HEK293T (cell line): ENCODE measurements at regions not wholly inside any gene's neighbourhood (a gene's known extent, or its start where the extent isn't known, plus 50 kb on each side); places are given as distances from the start of the nearest gene placed in this dataset.
"Not testable (repeated sequence)": the region's sequence is repeated elsewhere in the genome, so short reads cannot be mapped to it uniquely, and the experiment has no call there.

ENCODE experiments used
- ARNT ChIP-seq: fragments of 450-650 bp; IDR thresholded peaks from 2 replicates; pipeline ENCODE4 v1.6.1; 2017; ENCODE audit warnings: mild to moderate bottlenecking
- BHLHE40 ChIP-seq: fragments of 450-650 bp; IDR thresholded peaks from 2 replicates; pipeline ENCODE4 v1.6.1; 2016; ENCODE audit warnings: mild to moderate bottlenecking, moderate library complexity, borderline replicate concordance
- ELF4 ChIP-seq: fragments of 450-650 bp; IDR thresholded peaks from 2 replicates; pipeline ENCODE4 v1.6.1; 2017; ENCODE audit warnings: antibody characterized with exemption
- FOXK2 ChIP-seq: fragments of 450-650 bp; IDR thresholded peaks from 2 replicates; pipeline ENCODE4 v1.6.1; 2016; ENCODE audit warnings: mild to moderate bottlenecking
- FOXM1 ChIP-seq: fragments of 450-650 bp; IDR thresholded peaks from 2 replicates; pipeline ENCODE4 v1.6.1; 2017; ENCODE audit warnings: mild to moderate bottlenecking, borderline replicate concordance
- HDGF ChIP-seq: fragments of 450-650 bp; IDR thresholded peaks from 2 replicates; pipeline ENCODE4 v1.6.1; 2017; ENCODE audit warnings: antibody characterized with exemption, borderline replicate concordance
- L3MBTL2 ChIP-seq: fragments of 450-650 bp; conservative IDR thresholded peaks from 2 replicates; pipeline ENCODE4 v1.6.1; 2016; ENCODE audit warnings: mild to moderate bottlenecking
- NFRKB ChIP-seq: fragments of 450-650 bp; IDR thresholded peaks from 2 replicates; pipeline ENCODE4 v1.6.1; 2016; ENCODE audit warnings: mild to moderate bottlenecking, moderate library complexity
- PKNOX1 ChIP-seq: fragments of 450-650 bp; IDR thresholded peaks from 2 replicates; pipeline ENCODE4 v1.6.1; 2016
- SP1 ChIP-seq: fragments of 450-650 bp; IDR thresholded peaks from 2 replicates; pipeline ENCODE4 v1.6.1; 2017
- SUZ12 ChIP-seq: fragments of 450-650 bp; IDR thresholded peaks from 2 replicates; pipeline ENCODE4 v1.6.1; 2016; ENCODE audit warnings: mild to moderate bottlenecking
- ZNF384 ChIP-seq: fragments of 450-650 bp; IDR thresholded peaks from 2 replicates; pipeline ENCODE4 v1.6.1; 2016

GRCh38 chrX:35381709-35382108, 416.4 kb upstream of the MAGEB16 start:
- TF ChIP-seq ARNT, PKNOX1, FOXK2, SUZ12, ZNF384, FOXM1, SP1, BHLHE40, L3MBTL2, NFRKB, HDGF, ELF4: not testable (repeated sequence)
